ENCODE measurements at regions not wholly inside any gene's neighbourhood (a gene's known extent, or its start where the extent isn't known, plus 50 kb on each side); places are given as distances from the start of the nearest gene placed in this dataset.

GRCh38 chr6:126607289-126607688, 267.4 kb downstream of the CENPW start:
- Mint-ChIP-seq H3K27ac (no peak overlapping the region), H3K36me3 (ENCODE audit: low read depth) (no peaks in the 10 kb centered on the region), H3K4me3 (no peak overlapping the region), H3K4me1 (no peaks in the 10 kb centered on the region), H3K9me3 (peaks cover 5% of the 10 kb centered on the region), H3K27me3 (no peaks in the 10 kb centered on the region)
- no peak for ATAC-seq (replicated peaks)

- H3K4me1 Mint-ChIP-seq: no peaks in the 10 kb centered on the region
- no peak for ATAC-seq (replicated peaks)
- no peak overlapping the region for H3K27ac Mint-ChIP-seq
- no peaks in the 10 kb centered on the region for H3K27me3 Mint-ChIP-seq
- no peaks in the 10 kb centered on the region for H3K36me3 Mint-ChIP-seq (ENCODE audit: low read depth)
- H3K9me3 Mint-ChIP-seq: peaks cover 12% of the 10 kb centered on the region
- no peak overlapping the region for H3K4me3 Mint-ChIP-seq
Observed at GRCh38 chr6:126608681-126609080, 268.8 kb downstream of the CENPW start.

GRCh38 chr6:126614642-126615504, 275.0 kb downstream of the CENPW start:
- H3K27me3 Mint-ChIP-seq: no peaks in the 10 kb centered on the region
- no peaks in the 10 kb centered on the region for H3K4me1 Mint-ChIP-seq
- H3K27ac Mint-ChIP-seq: no peak overlapping the region
- no peak for ATAC-seq (replicated peaks)
- H3K36me3 Mint-ChIP-seq (ENCODE audit: low read depth): no peaks in the 10 kb centered on the region
- peaks cover 16% of the 10 kb centered on the region for H3K9me3 Mint-ChIP-seq
- no peak overlapping the region for H3K4me3 Mint-ChIP-seq

- Mint-ChIP-seq H3K4me3 (no peak overlapping the region), H3K9me3 (peaks cover 15% of the 10 kb centered on the region)
Observed at GRCh38 chr6:126616866-126617265, 277.0 kb downstream of the CENPW start.

GRCh38 chr6:126618639-126619343, 278.9 kb downstream of the CENPW start:
- no peak overlapping the region for H3K4me3 Mint-ChIP-seq
- H3K27ac Mint-ChIP-seq: no peak overlapping the region
- H3K36me3 Mint-ChIP-seq (ENCODE audit: low read depth): no peaks in the 10 kb centered on the region
- H3K4me1 Mint-ChIP-seq: no peaks in the 10 kb centered on the region
- H3K9me3 Mint-ChIP-seq: peaks cover 3% of the 10 kb centered on the region
- no peaks in the 10 kb centered on the region for H3K27me3 Mint-ChIP-seq
- ATAC-seq (replicated peaks): no peak

More at GRCh38 chr6:126616866-126617265, 277.0 kb downstream of the CENPW start:
- H3K36me3 Mint-ChIP-seq (ENCODE audit: low read depth): no peaks in the 10 kb centered on the region
- ATAC-seq (replicated peaks): no peak
- H3K4me1 Mint-ChIP-seq: no peaks in the 10 kb centered on the region
- no peak overlapping the region for H3K27ac Mint-ChIP-seq
- H3K27me3 Mint-ChIP-seq: no peaks in the 10 kb centered on the region

GRCh38 chr6:126620719-126621118, 280.8 kb downstream of the CENPW start:
- no peaks in the 10 kb centered on the region for H3K9me3 Mint-ChIP-seq
- ATAC-seq (replicated peaks): no peak
- no peaks in the 10 kb centered on the region for H3K27me3 Mint-ChIP-seq
- no peaks in the 10 kb centered on the region for H3K4me1 Mint-ChIP-seq
- H3K4me3 Mint-ChIP-seq: no peak overlapping the region
- H3K36me3 Mint-ChIP-seq (ENCODE audit: low read depth): no peaks in the 10 kb centered on the region
- no peak overlapping the region for H3K27ac Mint-ChIP-seq

- no peaks in the 10 kb centered on the region for H3K36me3 Mint-ChIP-seq (ENCODE audit: low read depth)
- ATAC-seq (replicated peaks): no peak
- H3K27me3 Mint-ChIP-seq: no peaks in the 10 kb centered on the region
- H3K4me3 Mint-ChIP-seq: no peak overlapping the region
- H3K27ac Mint-ChIP-seq: no peak overlapping the region
- no peaks in the 10 kb centered on the region for H3K9me3 Mint-ChIP-seq
- no peaks in the 10 kb centered on the region for H3K4me1 Mint-ChIP-seq
Observed at GRCh38 chr6:126625019-126625418, 285.1 kb downstream of the CENPW start.

- Mint-ChIP-seq H3K27me3 (no peaks in the 10 kb centered on the region), H3K36me3 (ENCODE audit: low read depth) (no peaks in the 10 kb centered on the region), H3K4me3 (no peak overlapping the region), H3K9me3 (no peaks in the 10 kb centered on the region), H3K27ac (no peak overlapping the region), H3K4me1 (no peaks in the 10 kb centered on the region)
- ATAC-seq (replicated peaks): no peak
Observed at GRCh38 chr6:126628125-126628524, 288.2 kb downstream of the CENPW start.

GRCh38 chr6:126631363-126631762, 291.4 kb downstream of the CENPW start:
- no peaks in the 10 kb centered on the region for H3K36me3 Mint-ChIP-seq (ENCODE audit: low read depth)

GRCh38 chr6:126632271-126632670, 292.4 kb downstream of the CENPW start:
- Mint-ChIP-seq H3K4me1 (no peaks in the 10 kb centered on the region), H3K27ac (no peak overlapping the region), H3K27me3 (no peaks in the 10 kb centered on the region)

More at GRCh38 chr6:126631363-126631762, 291.4 kb downstream of the CENPW start:
- Mint-ChIP-seq H3K4me3 (no peak overlapping the region), H3K9me3 (no peaks in the 10 kb centered on the region), H3K27me3 (no peaks in the 10 kb centered on the region), H3K27ac (no peak overlapping the region), H3K4me1 (no peaks in the 10 kb centered on the region)
- ATAC-seq (replicated peaks): no peak

GRCh38 chr6:126633373-126633772, 293.5 kb downstream of the CENPW start:
- no peaks in the 10 kb centered on the region for H3K27me3 Mint-ChIP-seq
- H3K4me3 Mint-ChIP-seq: no peak overlapping the region
- H3K27ac Mint-ChIP-seq: no peak overlapping the region
- ATAC-seq (replicated peaks): no peak
- no peaks in the 10 kb centered on the region for H3K9me3 Mint-ChIP-seq
- no peaks in the 10 kb centered on the region for H3K4me1 Mint-ChIP-seq
- H3K36me3 Mint-ChIP-seq (ENCODE audit: low read depth): no peaks in the 10 kb centered on the region

More at GRCh38 chr6:126632271-126632670, 292.4 kb downstream of the CENPW start:
- H3K9me3 Mint-ChIP-seq: no peaks in the 10 kb centered on the region
- no peak overlapping the region for H3K4me3 Mint-ChIP-seq
- ATAC-seq (replicated peaks): no peak
- no peaks in the 10 kb centered on the region for H3K36me3 Mint-ChIP-seq (ENCODE audit: low read depth)

GRCh38 chr6:126640356-126640755, 300.4 kb downstream of the CENPW start:
- Mint-ChIP-seq H3K27ac (no peak overlapping the region), H3K27me3 (no peaks in the 10 kb centered on the region), H3K4me3 (no peak overlapping the region), H3K4me1 (no peaks in the 10 kb centered on the region), H3K9me3 (no peaks in the 10 kb centered on the region), H3K36me3 (ENCODE audit: low read depth) (no peaks in the 10 kb centered on the region)
- ATAC-seq (replicated peaks): no peak

- no peaks in the 10 kb centered on the region for H3K27me3 Mint-ChIP-seq
- H3K27ac Mint-ChIP-seq: no peak overlapping the region
- no peaks in the 10 kb centered on the region for H3K4me1 Mint-ChIP-seq
- no peak overlapping the region for H3K4me3 Mint-ChIP-seq
- no peaks in the 10 kb centered on the region for H3K36me3 Mint-ChIP-seq (ENCODE audit: low read depth)
- no peaks in the 10 kb centered on the region for H3K9me3 Mint-ChIP-seq
- ATAC-seq (replicated peaks): no peak
Observed at GRCh38 chr6:126640921-126641320, 301.0 kb downstream of the CENPW start.

- H3K36me3 Mint-ChIP-seq (ENCODE audit: low read depth): no peaks in the 10 kb centered on the region
- ATAC-seq (replicated peaks): no peak
- no peaks in the 10 kb centered on the region for H3K27me3 Mint-ChIP-seq
- H3K27ac Mint-ChIP-seq: no peak overlapping the region
- no peaks in the 10 kb centered on the region for H3K4me1 Mint-ChIP-seq
- no peaks in the 10 kb centered on the region for H3K9me3 Mint-ChIP-seq
- H3K4me3 Mint-ChIP-seq: no peak overlapping the region
Observed at GRCh38 chr6:126641641-126642040, 301.7 kb downstream of the CENPW start.

GRCh38 chr6:126643352-126643751, 303.4 kb downstream of the CENPW start:
- Mint-ChIP-seq H3K4me3 (no peak overlapping the region), H3K27me3 (no peaks in the 10 kb centered on the region), H3K36me3 (ENCODE audit: low read depth) (no peaks in the 10 kb centered on the region), H3K27ac (no peak overlapping the region), H3K4me1 (no peaks in the 10 kb centered on the region), H3K9me3 (no peaks in the 10 kb centered on the region)
- ATAC-seq (replicated peaks): no peak
